GM18867 (cell line): ENCODE measurements at regions not wholly inside any gene's neighbourhood (a gene's known extent, or its start where the extent isn't known, plus 50 kb on each side); places are given as distances from the start of the nearest gene placed in this dataset.

ENCODE experiments used
- ATAC-seq: cut with Tn5 transposase; IDR thresholded peaks from one replicate; pipeline ENCODE4 v1.9.1; 2021; ENCODE audit warnings: mild to moderate bottlenecking, moderate library complexity; ENCODE audit not compliant: unreplicated experiment

- ATAC-seq = no peak
Observed at GRCh38 chr1:58312971-58313563, 233.5 kb downstream of the OMA1 start.

GRCh38 chr1:58312461-58312860, 234.1 kb downstream of the OMA1 start:
- no peak for ATAC-seq

GRCh38 chr1:58310881-58311280, 235.6 kb downstream of the OMA1 start:
- ATAC-seq = no peak

GRCh38 chr1:58310469-58310868, 236.1 kb downstream of the OMA1 start:
- no peak for ATAC-seq

GRCh38 chr1:58308206-58308605, 238.3 kb downstream of the OMA1 start:
- no peak for ATAC-seq

GRCh38 chr1:58307431-58307830, 239.1 kb downstream of the OMA1 start:
- ATAC-seq = no peak

GRCh38 chr1:58305622-58306021, 240.9 kb downstream of the OMA1 start:
- no peak for ATAC-seq

- ATAC-seq = no peak
Observed at GRCh38 chr1:58304346-58304975, 242.1 kb downstream of the OMA1 start.

- no peak for ATAC-seq
Observed at GRCh38 chr1:58303841-58304240, 242.7 kb downstream of the OMA1 start.

- no peak for ATAC-seq
Observed at GRCh38 chr1:58293388-58293787, 253.1 kb downstream of the OMA1 start.

GRCh38 chr1:58290685-58291372, 255.7 kb downstream of the OMA1 start:
- no peak for ATAC-seq

- no peak for ATAC-seq
Observed at GRCh38 chr1:58288624-58289142, 257.8 kb downstream of the OMA1 start.

- ATAC-seq = no peak
Observed at GRCh38 chr1:58287894-58288623, 258.5 kb downstream of the OMA1 start.

GRCh38 chr1:58284225-58284510, 262.4 kb downstream of the OMA1 start:
- ATAC-seq = no peak

- no peak for ATAC-seq
Observed at GRCh38 chr1:58283388-58284224, 262.9 kb downstream of the OMA1 start.

GRCh38 chr1:58282623-58283387, 263.7 kb downstream of the OMA1 start:
- no peak for ATAC-seq

GRCh38 chr1:58266242-58266641, 280.3 kb downstream of the OMA1 start:
- ATAC-seq = no peak

GRCh38 chr1:58264462-58264861, 282.1 kb downstream of the OMA1 start:
- no peak for ATAC-seq

- no peak for ATAC-seq
Observed at GRCh38 chr1:58262702-58263101, 283.8 kb downstream of the OMA1 start.

GRCh38 chr1:58258082-58258481, 288.4 kb downstream of the OMA1 start:
- ATAC-seq = no peak
